ENCODE measurements at regions not wholly inside any gene's neighbourhood (a gene's known extent, or its start where the extent isn't known, plus 50 kb on each side); places are given as distances from the start of the nearest gene placed in this dataset.
"Not testable (repeated sequence)": the region's sequence is repeated elsewhere in the genome, so short reads cannot be mapped to it uniquely, and the experiment has no call there.

DNA sequence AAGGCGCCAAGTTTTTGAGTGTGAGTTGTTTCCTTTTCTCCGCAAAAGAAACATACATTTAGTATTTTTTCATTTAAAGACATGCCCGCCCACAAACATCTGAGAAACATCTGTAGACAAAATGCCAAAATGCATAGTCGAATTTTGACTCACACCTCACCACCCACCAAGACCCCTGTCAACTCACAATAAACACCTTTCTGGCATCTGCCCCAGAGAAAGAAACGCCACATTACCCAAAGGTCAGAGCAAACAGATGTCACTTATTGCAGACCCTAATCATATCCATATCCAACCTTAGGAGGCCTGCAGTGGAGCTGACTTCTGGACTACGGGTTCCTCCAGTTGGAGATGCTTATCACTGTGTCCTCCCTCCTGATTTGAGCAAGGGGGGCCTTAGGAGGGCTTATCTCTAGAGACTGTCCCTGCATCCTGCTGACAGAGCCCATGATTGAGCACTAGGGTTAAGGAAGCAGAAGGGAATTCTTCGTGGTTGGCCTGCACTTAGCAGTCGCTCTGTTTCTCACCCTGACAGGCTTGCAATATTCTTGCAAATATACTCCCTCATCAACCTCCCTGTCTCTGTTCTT, 90.5 kb upstream of the TBX18 start:
- H3K27ac ChIP-seq = no peak overlapping the region
- TF ChIP-seq ZFX (IDR thresholded peaks at IDR 0.05) = no peak
- TF ChIP-seq CTCF (conservative IDR thresholded peaks at IDR 0.05) = no peak

GRCh38 chr6:84853901-84854300, 89.5 kb upstream of the TBX18 start:
- TF ChIP-seq CTCF (conservative IDR thresholded peaks at IDR 0.05) (no peak), ZFX (IDR thresholded peaks at IDR 0.05) (no peak)
- no peak overlapping the region for H3K27ac ChIP-seq

DNA sequence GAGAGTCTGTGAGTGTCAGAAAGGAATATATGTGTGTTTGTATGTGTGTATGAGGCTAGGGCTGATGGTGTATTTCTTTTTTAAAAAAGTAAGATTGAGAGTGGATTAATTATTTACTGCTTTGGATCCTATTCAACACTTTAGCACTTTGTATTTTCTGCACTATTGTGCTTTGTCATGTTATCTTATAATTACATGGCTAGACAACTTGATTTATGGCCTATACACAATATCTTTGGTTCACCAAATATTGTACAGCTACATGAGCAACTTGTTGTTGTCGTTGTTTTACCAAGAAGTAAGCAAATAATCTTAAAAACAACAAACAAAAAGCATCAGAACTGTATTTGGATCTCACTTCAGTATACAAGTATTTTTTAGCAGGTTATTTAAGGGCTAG, 84.6 kb upstream of the TBX18 start:
- TF ChIP-seq CTCF (conservative IDR thresholded peaks at IDR 0.05) = no peak
- no peak for TF ChIP-seq ZFX (IDR thresholded peaks at IDR 0.05)
- H3K27ac ChIP-seq = no peak overlapping the region

- no peak overlapping the region for H3K27ac ChIP-seq
- TF ChIP-seq ZFX (IDR thresholded peaks at IDR 0.05) = no peak
- no peak for TF ChIP-seq CTCF (conservative IDR thresholded peaks at IDR 0.05)
Observed at GRCh38 chr6:84847390-84848160, 83.2 kb upstream of the TBX18 start.

DNA sequence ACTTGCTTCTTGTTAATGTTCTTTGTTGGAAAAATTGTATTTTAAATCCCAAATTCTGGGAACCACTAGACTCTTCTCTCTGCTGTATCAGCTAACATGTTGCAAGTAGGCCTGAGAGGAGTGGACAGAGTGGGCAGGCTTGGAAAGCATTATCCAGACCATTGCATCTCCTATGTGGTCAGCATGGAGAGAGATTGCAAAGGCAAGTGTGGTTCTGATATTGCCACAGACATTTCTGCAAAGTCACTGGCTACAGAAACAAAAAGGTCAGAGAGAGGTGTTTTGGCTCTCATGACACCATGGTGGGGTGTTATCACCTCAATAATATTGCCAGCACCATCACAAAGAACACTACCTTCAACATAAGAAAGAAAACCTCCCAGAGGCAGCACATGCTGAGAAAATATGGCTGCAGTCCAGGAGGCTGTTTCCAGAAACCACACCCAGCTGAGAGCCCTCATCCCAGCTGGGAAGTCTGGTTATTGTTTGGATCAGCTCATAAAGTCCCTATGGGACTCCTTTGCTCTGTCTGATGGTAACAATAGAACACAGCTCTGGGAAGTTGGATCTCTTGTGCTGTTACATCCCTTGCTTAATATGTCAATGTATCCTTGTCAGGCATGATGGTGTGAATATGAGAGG, 78.2 kb upstream of the TBX18 start:
- H3K27ac ChIP-seq = no peak overlapping the region
- no peak for TF ChIP-seq CTCF (conservative IDR thresholded peaks at IDR 0.05)
- TF ChIP-seq ZFX (IDR thresholded peaks at IDR 0.05) = no peak

DNA sequence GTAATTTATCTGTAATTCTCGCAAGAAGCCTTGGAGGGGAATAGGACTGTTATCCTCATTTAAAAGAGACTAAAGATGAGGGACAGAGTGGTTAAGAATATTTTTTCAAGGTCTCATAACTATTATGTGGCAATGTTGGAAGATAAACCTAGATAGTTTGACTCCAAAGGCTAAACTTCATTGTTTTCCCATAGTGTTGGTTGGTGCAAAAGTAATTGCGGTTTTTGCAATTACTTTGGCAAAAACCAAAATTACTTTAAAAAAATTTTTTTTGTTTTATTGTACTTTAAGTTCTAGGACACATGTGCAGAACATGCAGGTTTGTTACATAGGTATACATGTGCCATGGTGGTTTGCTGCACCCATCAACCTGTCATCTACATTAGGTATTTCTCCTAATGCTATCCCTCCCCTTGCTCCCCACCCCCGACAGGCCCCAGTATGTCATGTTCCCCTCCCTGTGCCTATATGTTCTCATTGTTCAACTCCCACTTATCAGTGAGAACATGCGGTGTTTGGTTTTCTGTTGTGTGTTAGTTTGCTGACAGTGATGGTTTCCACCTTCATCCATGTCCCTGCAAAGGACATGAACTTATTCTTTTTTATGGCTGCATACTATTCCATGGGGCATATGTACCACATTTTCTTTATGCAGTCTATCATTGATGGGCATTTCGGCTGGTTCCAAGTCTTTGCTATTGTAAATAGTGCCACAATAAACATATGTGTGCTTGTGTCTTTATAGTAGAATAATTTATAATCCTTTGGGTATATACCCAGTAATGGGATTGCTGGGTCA, 72.9 kb upstream of the TBX18 start:
- not testable (repeated sequence) for H3K27ac ChIP-seq

- TF ChIP-seq ZFX (IDR thresholded peaks at IDR 0.05) (no peak), CTCF (conservative IDR thresholded peaks at IDR 0.05) (no peak)
- H3K27ac ChIP-seq = no peak overlapping the region
Observed at GRCh38 chr6:84836366-84836765, 72.0 kb upstream of the TBX18 start.

Data from C4-2B (cell line).